ENCODE measurements at regions not wholly inside any gene's neighbourhood (a gene's known extent, or its start where the extent isn't known, plus 50 kb on each side); places are given as distances from the start of the nearest gene placed in this dataset.

GRCh38 chr2:13768274-13768673 is 864.2 kb upstream of the LRATD1 start:
- no peak for TF ChIP-seq CTCF (IDR thresholded peaks at IDR 0.05)
- TF ChIP-seq POLR2A (IDR thresholded peaks at IDR 0.05), result no peak
- Histone ChIP-seq H3K27me3 (no peaks in the 10 kb centered on the region), H3K36me3 (no peaks in the 10 kb centered on the region), H3K27ac (no peak overlapping the region), H3K4me3 (no peak overlapping the region), H3K9me3 (no peaks in the 10 kb centered on the region), H3K4me1 (no peaks in the 10 kb centered on the region)
- intact Hi-C loops (cut with DNase I), result no loop called here
- WGBS (ENCODE audit: insufficient coverage, low coverage, low lambda C conversion rate, missing lambda C conversion rate), result 16% methylated on average over 2 of the region's 2 CpGs
- DNase-seq, result no peak
- ATAC-seq, result no peak

GRCh38 chr2:13770279-13770678 is 862.2 kb upstream of the LRATD1 start:
- DNase-seq (no peak), ATAC-seq (no peak)
- no peaks in the 10 kb centered on the region for H3K9me3 ChIP-seq
- no peaks in the 10 kb centered on the region for H3K4me1 ChIP-seq
- no peak for TF ChIP-seq CTCF (IDR thresholded peaks at IDR 0.05)
- TF ChIP-seq POLR2A (IDR thresholded peaks at IDR 0.05), result no peak
- no peak overlapping the region for H3K27ac ChIP-seq
- H3K27me3 ChIP-seq, result no peaks in the 10 kb centered on the region
- H3K36me3 ChIP-seq, result no peaks in the 10 kb centered on the region
- intact Hi-C loops (cut with DNase I), result no loop called here
- 21% methylated on average over 2 of the region's 2 CpGs for WGBS (ENCODE audit: insufficient coverage, low coverage, low lambda C conversion rate, missing lambda C conversion rate)
- no peak overlapping the region for H3K4me3 ChIP-seq

GRCh38 chr2:13779996-13780395 is 852.5 kb upstream of the LRATD1 start:
- Histone ChIP-seq H3K4me3 (no peak overlapping the region), H3K4me1 (no peaks in the 10 kb centered on the region), H3K9me3 (no peaks in the 10 kb centered on the region), H3K27ac (no peak overlapping the region), H3K27me3 (no peaks in the 10 kb centered on the region), H3K36me3 (no peaks in the 10 kb centered on the region)
- DNase-seq (no peak), ATAC-seq (no peak)
- TF ChIP-seq CTCF (IDR thresholded peaks at IDR 0.05) (no peak), POLR2A (IDR thresholded peaks at IDR 0.05) (no peak)
- 41% methylated on average over 1 of the region's 1 CpG for WGBS (ENCODE audit: insufficient coverage, low coverage, low lambda C conversion rate, missing lambda C conversion rate)
- intact Hi-C loops (cut with DNase I), result no loop called here

GRCh38 chr2:13791019-13791547 is 841.4 kb upstream of the LRATD1 start:
- ATAC-seq, result no peak
- 29% methylated on average over 3 of the region's 3 CpGs for WGBS (ENCODE audit: insufficient coverage, low coverage, low lambda C conversion rate, missing lambda C conversion rate)
- H3K27me3 ChIP-seq, result no peaks in the 10 kb centered on the region
- no peaks in the 10 kb centered on the region for H3K4me1 ChIP-seq
- intact Hi-C loops (cut with DNase I), result no loop called here
- TF ChIP-seq POLR2A (IDR thresholded peaks at IDR 0.05) (no peak), CTCF (IDR thresholded peaks at IDR 0.05) (no peak)
- H3K9me3 ChIP-seq, result no peaks in the 10 kb centered on the region
- H3K4me3 ChIP-seq, result no peak overlapping the region
- DNase-seq, result no peak
- H3K36me3 ChIP-seq, result no peaks in the 10 kb centered on the region
- H3K27ac ChIP-seq, result no peak overlapping the region

GRCh38 chr2:13806539-13806938 is 826.0 kb upstream of the LRATD1 start:
- no peak for DNase-seq

More at GRCh38 chr2:13806539-13806938, 826.0 kb upstream of the LRATD1 start:
- Histone ChIP-seq H3K4me3 (no peak overlapping the region), H3K27ac (no peak overlapping the region), H3K36me3 (no peaks in the 10 kb centered on the region), H3K27me3 (no peaks in the 10 kb centered on the region), H3K4me1 (no peaks in the 10 kb centered on the region), H3K9me3 (no peaks in the 10 kb centered on the region)
- intact Hi-C loops (cut with DNase I), result no loop called here
- WGBS (ENCODE audit: insufficient coverage, low coverage, low lambda C conversion rate, missing lambda C conversion rate), result 65% methylated on average over 5 of the region's 5 CpGs
- ATAC-seq, result no peak
- TF ChIP-seq CTCF (IDR thresholded peaks at IDR 0.05) (no peak), POLR2A (IDR thresholded peaks at IDR 0.05) (no peak)

All from right lobe of liver (tissue), 6 donors.